HCT116 (cell line): ENCODE measurements at regions not wholly inside any gene's neighbourhood (a gene's known extent, or its start where the extent isn't known, plus 50 kb on each side); places are given as distances from the start of the nearest gene placed in this dataset.

ENCODE experiments used
- EZH2phosphoT487 ChIP-seq: fragments of 200-600 bp; IDR thresholded peaks from 2 replicates; pipeline ENCODE4 v1.6.1; 2018; ENCODE audit warnings: antibody characterized with exemption, borderline replicate concordance
- POLR2A ChIP-seq: IDR thresholded peaks from 2 replicates; pipeline ENCODE4 v1.7.0; 2011; ENCODE audit warnings: borderline replicate concordance; ENCODE audit not compliant: insufficient read depth, insufficient read length; ENCODE audit errors: extremely low read depth
- SP1 ChIP-seq: IDR thresholded peaks from 2 replicates; pipeline ENCODE4 v1.6.1; 2012; ENCODE audit warnings: low read depth
- ZNF274 ChIP-seq: fragments of 200-500 bp; sonication (Bioruptor generic); IDR thresholded peaks from 2 replicates; pipeline ENCODE4 v1.6.1; 2014; ENCODE audit warnings: mild to moderate bottlenecking, low read depth, low read length, inconsistent platforms
- TF ChIP-seq, protein P1 (sequence below): IDR thresholded peaks from 2 replicates; pipeline ENCODE4 v1.6.1; 2012; ENCODE audit warnings: low read depth
- TF ChIP-seq, protein P2 (sequence below), 3 experiments: fragments of 200-600 bp in 1 of 3; sonication (generic) in 1 of 3; IDR thresholded peaks in 2 of 3; conservative IDR thresholded peaks in 1 of 3; 2 replicates each; pipeline ENCODE4 v1.5.1; 2012 to 2017; ENCODE audit warnings: low read depth in 2 of 3, low read length in 2 of 3, antibody characterized with exemption in 1 of 3, borderline replicate concordance in 1 of 3, control low read depth in 1 of 3, mild to moderate bottlenecking in 1 of 3, mixed read lengths in 1 of 3, mixed run types in 1 of 3, moderate library complexity in 1 of 3; ENCODE audit not compliant: insufficient read depth in 1 of 3
- TF ChIP-seq, protein P3 (sequence below): IDR thresholded peaks from 2 replicates; pipeline ENCODE4 v1.6.1; 2012

DNA sequence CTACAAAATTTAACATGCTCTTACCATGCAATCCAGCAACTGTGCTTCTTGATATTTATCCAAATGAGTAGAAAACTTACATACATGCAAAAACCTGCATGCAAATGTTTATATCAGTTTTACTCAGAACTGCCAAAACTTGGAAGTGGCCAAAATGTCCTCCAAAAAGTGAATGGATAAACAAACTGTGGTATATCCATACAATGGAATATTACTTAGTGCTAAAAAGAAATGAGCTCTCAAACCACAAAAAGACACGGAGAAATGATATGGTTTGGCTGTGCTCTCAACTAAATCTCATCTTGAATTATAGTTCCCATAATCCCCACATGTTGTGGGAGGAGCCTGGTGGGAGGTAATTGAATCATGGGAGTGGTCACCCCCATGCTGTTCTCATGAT, 267.2 kb downstream of the ZEB2 start:
- TF ChIP-seq ZNF274, result no peak
- no peak for TF ChIP-seq POLR2A
- no peak for TF ChIP-seq EZH2phosphoT487
- TF ChIP-seq, protein P1, sequence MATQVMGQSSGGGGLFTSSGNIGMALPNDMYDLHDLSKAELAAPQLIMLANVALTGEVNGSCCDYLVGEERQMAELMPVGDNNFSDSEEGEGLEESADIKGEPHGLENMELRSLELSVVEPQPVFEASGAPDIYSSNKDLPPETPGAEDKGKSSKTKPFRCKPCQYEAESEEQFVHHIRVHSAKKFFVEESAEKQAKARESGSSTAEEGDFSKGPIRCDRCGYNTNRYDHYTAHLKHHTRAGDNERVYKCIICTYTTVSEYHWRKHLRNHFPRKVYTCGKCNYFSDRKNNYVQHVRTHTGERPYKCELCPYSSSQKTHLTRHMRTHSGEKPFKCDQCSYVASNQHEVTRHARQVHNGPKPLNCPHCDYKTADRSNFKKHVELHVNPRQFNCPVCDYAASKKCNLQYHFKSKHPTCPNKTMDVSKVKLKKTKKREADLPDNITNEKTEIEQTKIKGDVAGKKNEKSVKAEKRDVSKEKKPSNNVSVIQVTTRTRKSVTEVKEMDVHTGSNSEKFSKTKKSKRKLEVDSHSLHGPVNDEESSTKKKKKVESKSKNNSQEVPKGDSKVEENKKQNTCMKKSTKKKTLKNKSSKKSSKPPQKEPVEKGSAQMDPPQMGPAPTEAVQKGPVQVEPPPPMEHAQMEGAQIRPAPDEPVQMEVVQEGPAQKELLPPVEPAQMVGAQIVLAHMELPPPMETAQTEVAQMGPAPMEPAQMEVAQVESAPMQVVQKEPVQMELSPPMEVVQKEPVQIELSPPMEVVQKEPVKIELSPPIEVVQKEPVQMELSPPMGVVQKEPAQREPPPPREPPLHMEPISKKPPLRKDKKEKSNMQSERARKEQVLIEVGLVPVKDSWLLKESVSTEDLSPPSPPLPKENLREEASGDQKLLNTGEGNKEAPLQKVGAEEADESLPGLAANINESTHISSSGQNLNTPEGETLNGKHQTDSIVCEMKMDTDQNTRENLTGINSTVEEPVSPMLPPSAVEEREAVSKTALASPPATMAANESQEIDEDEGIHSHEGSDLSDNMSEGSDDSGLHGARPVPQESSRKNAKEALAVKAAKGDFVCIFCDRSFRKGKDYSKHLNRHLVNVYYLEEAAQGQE, result no peak
- TF ChIP-seq, protein P2, sequence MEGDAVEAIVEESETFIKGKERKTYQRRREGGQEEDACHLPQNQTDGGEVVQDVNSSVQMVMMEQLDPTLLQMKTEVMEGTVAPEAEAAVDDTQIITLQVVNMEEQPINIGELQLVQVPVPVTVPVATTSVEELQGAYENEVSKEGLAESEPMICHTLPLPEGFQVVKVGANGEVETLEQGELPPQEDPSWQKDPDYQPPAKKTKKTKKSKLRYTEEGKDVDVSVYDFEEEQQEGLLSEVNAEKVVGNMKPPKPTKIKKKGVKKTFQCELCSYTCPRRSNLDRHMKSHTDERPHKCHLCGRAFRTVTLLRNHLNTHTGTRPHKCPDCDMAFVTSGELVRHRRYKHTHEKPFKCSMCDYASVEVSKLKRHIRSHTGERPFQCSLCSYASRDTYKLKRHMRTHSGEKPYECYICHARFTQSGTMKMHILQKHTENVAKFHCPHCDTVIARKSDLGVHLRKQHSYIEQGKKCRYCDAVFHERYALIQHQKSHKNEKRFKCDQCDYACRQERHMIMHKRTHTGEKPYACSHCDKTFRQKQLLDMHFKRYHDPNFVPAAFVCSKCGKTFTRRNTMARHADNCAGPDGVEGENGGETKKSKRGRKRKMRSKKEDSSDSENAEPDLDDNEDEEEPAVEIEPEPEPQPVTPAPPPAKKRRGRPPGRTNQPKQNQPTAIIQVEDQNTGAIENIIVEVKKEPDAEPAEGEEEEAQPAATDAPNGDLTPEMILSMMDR (IDR thresholded peaks at IDR 0.05 in 2 of 3, conservative IDR thresholded peaks at IDR 0.05 in 1 of 3; ENCODE audit: borderline replicate concordance in 1 of 3, insufficient read depth in 1 of 3, low read depth in 2 of 3, low read length in 2 of 3), result no peak
- TF ChIP-seq SP1, result no peak
- TF ChIP-seq, protein P3, sequence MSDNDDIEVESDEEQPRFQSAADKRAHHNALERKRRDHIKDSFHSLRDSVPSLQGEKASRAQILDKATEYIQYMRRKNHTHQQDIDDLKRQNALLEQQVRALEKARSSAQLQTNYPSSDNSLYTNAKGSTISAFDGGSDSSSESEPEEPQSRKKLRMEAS, result no peak
